ENCODE measurements at regions not wholly inside any gene's neighbourhood (a gene's known extent, or its start where the extent isn't known, plus 50 kb on each side); places are given as distances from the start of the nearest gene placed in this dataset.

DNA sequence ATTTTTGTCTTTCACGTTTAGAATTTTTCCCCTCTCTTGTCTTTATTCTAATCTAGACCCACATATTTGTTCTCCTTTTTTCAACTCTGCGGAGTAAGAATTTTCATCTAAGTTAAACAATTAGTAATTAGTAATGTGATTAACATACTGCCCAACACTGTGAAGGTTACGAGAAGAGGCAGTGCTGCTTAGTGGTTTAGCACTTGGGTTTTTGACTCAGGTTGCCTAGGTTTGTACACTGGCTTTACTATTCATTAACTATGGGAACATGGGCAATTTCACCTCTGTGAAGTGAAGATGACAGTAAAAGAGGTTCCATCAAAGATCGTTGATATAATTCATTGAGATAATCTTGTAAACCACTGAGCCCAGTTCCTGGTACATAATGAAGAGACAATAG, 82.2 kb upstream of the PNPT1 start:
- TF ChIP-seq EZH2phosphoT487 (IDR thresholded peaks at IDR 0.05; ENCODE audit: borderline replicate concordance, low read length): no peak
- TF ChIP-seq, protein P1, sequence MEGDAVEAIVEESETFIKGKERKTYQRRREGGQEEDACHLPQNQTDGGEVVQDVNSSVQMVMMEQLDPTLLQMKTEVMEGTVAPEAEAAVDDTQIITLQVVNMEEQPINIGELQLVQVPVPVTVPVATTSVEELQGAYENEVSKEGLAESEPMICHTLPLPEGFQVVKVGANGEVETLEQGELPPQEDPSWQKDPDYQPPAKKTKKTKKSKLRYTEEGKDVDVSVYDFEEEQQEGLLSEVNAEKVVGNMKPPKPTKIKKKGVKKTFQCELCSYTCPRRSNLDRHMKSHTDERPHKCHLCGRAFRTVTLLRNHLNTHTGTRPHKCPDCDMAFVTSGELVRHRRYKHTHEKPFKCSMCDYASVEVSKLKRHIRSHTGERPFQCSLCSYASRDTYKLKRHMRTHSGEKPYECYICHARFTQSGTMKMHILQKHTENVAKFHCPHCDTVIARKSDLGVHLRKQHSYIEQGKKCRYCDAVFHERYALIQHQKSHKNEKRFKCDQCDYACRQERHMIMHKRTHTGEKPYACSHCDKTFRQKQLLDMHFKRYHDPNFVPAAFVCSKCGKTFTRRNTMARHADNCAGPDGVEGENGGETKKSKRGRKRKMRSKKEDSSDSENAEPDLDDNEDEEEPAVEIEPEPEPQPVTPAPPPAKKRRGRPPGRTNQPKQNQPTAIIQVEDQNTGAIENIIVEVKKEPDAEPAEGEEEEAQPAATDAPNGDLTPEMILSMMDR (IDR thresholded peaks at IDR 0.05; ENCODE audit: low read depth, low read length, poor library complexity, severe bottlenecking): no peak
